PFSK-1 (cell line): ENCODE measurements at regions not wholly inside any gene's neighbourhood (a gene's known extent, or its start where the extent isn't known, plus 50 kb on each side); places are given as distances from the start of the nearest gene placed in this dataset.

Experiments
- POLR2AphosphoS5 ChIP-seq: IDR thresholded peaks from 2 replicates; pipeline ENCODE4 v1.6.1; 2012; ENCODE audit warnings: low read depth, mild to moderate bottlenecking, control low read depth, low read length, moderate library complexity
- TF ChIP-seq, protein P1 (sequence below), 2 experiments: IDR thresholded peaks; 2 replicates each; pipeline versions ENCODE4 v1.6.1 to v1.8.0; 2011 to 2012; ENCODE audit warnings: low read depth in 2 of 2, low read length in 2 of 2, control low read depth in 1 of 2, inconsistent platforms in 1 of 2, mild to moderate bottlenecking in 1 of 2, moderate library complexity in 1 of 2; ENCODE audit not compliant: insufficient read depth in 1 of 2

DNA sequence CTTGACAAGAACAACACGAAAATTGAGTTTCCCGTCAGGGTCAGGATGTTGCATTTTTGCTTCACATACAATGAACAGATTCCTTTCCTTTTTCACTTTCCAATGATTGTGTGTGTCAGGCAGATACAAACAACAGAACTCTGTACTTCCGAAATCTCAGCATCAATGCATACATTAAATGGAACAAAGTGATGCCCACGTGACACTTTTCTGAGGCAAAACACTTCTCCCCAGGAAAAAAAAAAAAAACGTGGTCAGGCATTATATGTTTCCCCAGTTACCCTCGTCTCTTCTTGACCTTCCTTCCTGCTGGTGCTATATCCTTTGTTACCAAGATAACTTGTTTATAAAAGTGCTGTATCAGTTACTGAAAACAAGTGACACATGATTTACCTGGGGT, 181.8 kb downstream of the ZNF281 start:
- TF ChIP-seq, protein P1, sequence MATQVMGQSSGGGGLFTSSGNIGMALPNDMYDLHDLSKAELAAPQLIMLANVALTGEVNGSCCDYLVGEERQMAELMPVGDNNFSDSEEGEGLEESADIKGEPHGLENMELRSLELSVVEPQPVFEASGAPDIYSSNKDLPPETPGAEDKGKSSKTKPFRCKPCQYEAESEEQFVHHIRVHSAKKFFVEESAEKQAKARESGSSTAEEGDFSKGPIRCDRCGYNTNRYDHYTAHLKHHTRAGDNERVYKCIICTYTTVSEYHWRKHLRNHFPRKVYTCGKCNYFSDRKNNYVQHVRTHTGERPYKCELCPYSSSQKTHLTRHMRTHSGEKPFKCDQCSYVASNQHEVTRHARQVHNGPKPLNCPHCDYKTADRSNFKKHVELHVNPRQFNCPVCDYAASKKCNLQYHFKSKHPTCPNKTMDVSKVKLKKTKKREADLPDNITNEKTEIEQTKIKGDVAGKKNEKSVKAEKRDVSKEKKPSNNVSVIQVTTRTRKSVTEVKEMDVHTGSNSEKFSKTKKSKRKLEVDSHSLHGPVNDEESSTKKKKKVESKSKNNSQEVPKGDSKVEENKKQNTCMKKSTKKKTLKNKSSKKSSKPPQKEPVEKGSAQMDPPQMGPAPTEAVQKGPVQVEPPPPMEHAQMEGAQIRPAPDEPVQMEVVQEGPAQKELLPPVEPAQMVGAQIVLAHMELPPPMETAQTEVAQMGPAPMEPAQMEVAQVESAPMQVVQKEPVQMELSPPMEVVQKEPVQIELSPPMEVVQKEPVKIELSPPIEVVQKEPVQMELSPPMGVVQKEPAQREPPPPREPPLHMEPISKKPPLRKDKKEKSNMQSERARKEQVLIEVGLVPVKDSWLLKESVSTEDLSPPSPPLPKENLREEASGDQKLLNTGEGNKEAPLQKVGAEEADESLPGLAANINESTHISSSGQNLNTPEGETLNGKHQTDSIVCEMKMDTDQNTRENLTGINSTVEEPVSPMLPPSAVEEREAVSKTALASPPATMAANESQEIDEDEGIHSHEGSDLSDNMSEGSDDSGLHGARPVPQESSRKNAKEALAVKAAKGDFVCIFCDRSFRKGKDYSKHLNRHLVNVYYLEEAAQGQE (IDR thresholded peaks at IDR 0.05; ENCODE audit: insufficient read depth in 1 of 2, low read depth in 2 of 2, low read length in 2 of 2): no peak
- TF ChIP-seq POLR2AphosphoS5: no peak
